ENCODE measurements at regions not wholly inside any gene's neighbourhood (a gene's known extent, or its start where the extent isn't known, plus 50 kb on each side); places are given as distances from the start of the nearest gene placed in this dataset.

DNA sequence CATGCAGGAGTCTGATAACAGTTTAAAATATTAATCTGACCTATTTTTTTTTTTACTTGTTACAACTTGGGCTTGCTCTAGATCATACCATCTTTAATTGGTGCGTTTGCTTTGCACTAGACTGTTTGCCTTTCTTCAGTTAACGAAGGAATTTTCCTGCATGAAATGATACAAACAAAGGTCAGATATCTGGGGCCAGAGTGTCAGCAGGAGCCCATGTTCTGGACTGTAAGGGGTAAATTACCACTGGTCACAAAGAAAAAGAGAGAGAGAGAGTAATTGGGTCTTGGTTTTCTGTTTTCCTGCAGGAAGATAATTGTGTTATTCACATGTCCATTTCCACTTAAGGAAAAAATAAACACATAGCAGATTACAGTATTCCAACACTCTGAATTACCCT lies 399.4 kb upstream of the MARCKS start:
- TF ChIP-seq, protein P1, sequence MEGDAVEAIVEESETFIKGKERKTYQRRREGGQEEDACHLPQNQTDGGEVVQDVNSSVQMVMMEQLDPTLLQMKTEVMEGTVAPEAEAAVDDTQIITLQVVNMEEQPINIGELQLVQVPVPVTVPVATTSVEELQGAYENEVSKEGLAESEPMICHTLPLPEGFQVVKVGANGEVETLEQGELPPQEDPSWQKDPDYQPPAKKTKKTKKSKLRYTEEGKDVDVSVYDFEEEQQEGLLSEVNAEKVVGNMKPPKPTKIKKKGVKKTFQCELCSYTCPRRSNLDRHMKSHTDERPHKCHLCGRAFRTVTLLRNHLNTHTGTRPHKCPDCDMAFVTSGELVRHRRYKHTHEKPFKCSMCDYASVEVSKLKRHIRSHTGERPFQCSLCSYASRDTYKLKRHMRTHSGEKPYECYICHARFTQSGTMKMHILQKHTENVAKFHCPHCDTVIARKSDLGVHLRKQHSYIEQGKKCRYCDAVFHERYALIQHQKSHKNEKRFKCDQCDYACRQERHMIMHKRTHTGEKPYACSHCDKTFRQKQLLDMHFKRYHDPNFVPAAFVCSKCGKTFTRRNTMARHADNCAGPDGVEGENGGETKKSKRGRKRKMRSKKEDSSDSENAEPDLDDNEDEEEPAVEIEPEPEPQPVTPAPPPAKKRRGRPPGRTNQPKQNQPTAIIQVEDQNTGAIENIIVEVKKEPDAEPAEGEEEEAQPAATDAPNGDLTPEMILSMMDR (IDR thresholded peaks at IDR 0.05), result no peak
- no peak overlapping the region for H3K27ac ChIP-seq
- no peak overlapping the region for H3K4me3 ChIP-seq
- no peak for DNase-seq (ENCODE audit: low spot score)

DNA sequence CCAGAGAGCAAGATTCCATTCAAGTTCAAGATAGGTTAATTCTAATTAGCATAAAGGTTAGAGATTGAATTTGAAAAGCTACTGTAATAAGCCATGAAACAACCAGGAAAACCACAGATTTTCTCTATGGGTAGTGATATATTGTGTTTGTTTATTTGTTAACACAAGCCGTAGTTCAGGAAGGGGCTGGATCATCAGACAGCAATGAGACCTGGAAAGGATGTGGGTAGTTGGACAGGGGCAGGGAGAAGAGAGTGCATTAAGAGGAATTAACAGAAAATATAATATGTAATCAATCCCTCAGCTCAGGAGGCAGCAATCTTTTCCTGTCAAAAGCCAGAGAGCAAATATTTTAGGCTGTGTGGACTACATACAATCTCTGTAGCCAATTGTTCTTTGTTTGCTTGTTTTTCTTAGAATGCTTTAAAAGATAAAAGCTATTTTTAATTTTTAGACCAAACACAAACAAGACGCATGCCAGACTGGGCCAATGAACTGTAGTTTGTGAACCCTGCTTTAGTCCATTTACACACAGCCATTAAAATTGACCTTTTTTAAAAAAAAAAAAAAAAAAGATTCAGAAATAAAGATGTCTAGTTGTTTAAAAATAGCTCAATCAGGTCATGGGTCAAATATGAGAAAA lies 398.7 kb upstream of the MARCKS start:
- DNase-seq (ENCODE audit: low spot score), result no peak
- no peak overlapping the region for H3K4me3 ChIP-seq
- H3K27ac ChIP-seq, result peak overlapping the region in 1 of 2 donors; percentile 3
- TF ChIP-seq, protein P1 (IDR thresholded peaks at IDR 0.05), result no peak

DNA sequence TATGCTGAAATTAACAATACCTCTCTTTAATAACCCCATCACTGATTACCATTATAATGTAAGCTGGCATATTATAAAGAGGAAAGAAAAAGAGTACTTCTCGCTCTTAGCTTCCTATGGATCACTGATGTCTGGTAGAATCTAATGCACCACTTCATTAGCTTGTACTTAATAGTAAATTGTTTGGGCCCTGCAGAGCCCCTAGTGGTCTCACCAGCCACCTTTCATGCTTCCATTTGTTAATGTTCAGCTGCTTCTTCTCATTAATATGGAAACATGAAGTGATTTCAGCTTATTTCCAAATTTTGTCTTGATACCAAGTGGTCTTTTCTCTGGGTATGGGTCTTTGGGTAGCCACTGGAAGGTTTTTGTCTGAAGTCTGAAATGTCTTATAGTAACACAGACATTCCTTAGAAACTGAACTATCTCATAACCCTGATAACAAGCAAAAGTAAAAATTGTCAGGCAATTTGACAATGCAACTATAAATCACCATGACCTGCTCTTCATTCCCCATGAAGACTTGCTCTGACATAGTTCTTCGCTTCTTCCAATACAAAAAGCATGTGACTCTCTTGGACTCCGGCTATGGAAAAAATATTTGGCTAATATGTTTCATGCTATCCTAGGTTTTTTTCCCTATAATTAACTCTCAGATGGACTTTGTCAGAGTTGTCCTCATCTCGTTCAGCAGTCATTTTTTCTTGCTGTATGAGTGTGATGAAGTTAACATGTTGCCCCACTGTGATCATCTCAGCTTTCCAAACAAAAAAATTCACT lies 395.8 kb upstream of the MARCKS start:
- no peak for DNase-seq (ENCODE audit: low spot score)

DNA sequence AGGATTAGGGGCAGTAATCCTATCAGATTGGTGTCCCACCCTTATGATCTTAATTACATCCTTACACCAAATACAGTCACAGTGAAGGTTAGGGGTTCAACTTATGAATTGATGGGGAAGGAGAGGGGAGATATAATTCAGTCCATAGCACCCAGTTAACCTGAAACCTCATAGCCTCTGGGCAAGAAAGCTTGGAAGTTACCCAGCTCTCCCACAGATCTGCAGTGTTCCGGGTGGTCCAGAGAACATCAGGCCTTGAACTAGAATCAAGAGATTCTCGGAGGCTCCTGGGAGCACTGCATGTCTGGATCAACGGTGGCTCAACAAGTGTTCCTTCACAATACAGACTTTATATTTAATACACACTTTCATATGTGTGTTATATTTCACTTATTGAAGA lies 392.6 kb upstream of the MARCKS start:
- Histone ChIP-seq H3K4me3 (no peak overlapping the region), H3K27ac (no peak overlapping the region)
- TF ChIP-seq, protein P1 (IDR thresholded peaks at IDR 0.05), result no peak
- DNase-seq (ENCODE audit: low spot score), result no peak

More for the DNA sequence above, 395.8 kb upstream of the MARCKS start:
- H3K27ac ChIP-seq, result no peak overlapping the region
- TF ChIP-seq, protein P1 (IDR thresholded peaks at IDR 0.05), result no peak
- H3K4me3 ChIP-seq, result no peak overlapping the region

DNA sequence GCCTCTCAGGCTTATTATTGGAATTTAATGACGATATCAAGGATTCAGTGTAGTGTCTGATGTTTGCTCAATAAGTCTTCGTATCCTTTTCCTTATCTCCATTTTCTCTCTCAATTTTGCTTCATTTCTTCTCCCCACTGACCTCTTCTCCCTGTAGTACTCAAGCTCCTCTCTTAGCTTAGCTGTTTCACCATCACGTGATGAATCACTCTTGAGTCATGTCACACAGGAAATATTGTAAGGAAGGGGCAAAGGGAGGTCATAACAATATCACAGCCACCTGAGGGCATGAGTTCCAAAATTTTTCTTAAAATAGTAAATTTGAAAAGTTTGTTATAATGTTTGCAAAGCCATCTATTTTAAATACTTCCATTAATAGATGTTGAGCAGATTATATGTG lies 392.2 kb upstream of the MARCKS start:
- H3K4me3 ChIP-seq, result no peak overlapping the region
- TF ChIP-seq, protein P1 (IDR thresholded peaks at IDR 0.05), result no peak
- H3K27ac ChIP-seq, result no peak overlapping the region
- DNase-seq (ENCODE audit: low spot score), result no peak

DNA sequence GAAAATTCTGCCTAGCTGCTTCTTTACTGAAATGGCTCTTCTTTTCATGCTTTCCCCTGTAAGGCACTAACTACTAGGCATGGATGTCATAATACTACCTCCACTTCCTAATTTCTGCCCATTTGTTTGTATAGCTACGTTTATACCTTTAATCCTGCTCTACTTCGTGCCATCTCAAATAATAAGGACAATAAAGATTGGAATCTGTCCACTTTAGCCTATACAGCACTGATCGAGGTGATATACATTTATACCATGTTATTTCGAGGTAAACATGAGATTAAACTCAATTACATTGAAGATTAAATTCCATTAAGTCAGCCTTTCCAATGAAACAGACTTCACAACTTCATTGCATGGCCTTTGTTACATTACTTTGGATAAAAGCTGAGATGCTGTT lies 390.6 kb upstream of the MARCKS start:
- TF ChIP-seq, protein P1 (IDR thresholded peaks at IDR 0.05), result no peak
- Histone ChIP-seq H3K27ac (no peak overlapping the region), H3K4me3 (no peak overlapping the region)
- DNase-seq (ENCODE audit: low spot score), result no peak

DNA sequence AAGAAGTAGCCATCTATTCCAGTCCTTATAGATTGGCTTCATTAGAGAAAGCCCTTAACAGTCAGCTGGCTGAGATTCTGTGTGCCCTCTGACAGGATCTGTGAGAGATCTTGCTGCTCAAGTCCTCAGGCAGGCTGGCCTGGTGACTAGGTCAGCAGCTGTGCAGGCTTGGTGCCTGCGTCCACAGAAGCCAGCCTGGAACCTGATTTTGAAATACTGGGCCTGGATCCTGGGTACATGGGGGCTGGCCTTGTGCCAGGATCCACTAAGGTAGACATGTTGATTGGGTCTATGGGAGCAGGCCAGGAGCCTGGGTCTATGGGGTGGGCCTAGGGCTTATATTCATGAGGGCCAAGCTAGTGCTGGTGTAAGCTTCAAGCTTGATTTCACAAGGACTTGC lies 381.8 kb upstream of the MARCKS start:
- TF ChIP-seq, protein P1 (IDR thresholded peaks at IDR 0.05), result no peak
- no peak for DNase-seq (ENCODE audit: low spot score)

More for the DNA sequence above, 381.8 kb upstream of the MARCKS start:
- Histone ChIP-seq H3K27ac (no peak overlapping the region), H3K4me3 (no peak overlapping the region)
